ENCODE measurements at regions not wholly inside any gene's neighbourhood (a gene's known extent, or its start where the extent isn't known, plus 50 kb on each side); places are given as distances from the start of the nearest gene placed in this dataset.

GRCh38 chr7:25906003-25906402 is 246.0 kb upstream of the NFE2L3 start:
- TF ChIP-seq, protein P1, sequence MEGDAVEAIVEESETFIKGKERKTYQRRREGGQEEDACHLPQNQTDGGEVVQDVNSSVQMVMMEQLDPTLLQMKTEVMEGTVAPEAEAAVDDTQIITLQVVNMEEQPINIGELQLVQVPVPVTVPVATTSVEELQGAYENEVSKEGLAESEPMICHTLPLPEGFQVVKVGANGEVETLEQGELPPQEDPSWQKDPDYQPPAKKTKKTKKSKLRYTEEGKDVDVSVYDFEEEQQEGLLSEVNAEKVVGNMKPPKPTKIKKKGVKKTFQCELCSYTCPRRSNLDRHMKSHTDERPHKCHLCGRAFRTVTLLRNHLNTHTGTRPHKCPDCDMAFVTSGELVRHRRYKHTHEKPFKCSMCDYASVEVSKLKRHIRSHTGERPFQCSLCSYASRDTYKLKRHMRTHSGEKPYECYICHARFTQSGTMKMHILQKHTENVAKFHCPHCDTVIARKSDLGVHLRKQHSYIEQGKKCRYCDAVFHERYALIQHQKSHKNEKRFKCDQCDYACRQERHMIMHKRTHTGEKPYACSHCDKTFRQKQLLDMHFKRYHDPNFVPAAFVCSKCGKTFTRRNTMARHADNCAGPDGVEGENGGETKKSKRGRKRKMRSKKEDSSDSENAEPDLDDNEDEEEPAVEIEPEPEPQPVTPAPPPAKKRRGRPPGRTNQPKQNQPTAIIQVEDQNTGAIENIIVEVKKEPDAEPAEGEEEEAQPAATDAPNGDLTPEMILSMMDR (IDR thresholded peaks at IDR 0.05), result no peak
- TF ChIP-seq POLR2A (IDR thresholded peaks at IDR 0.05), result no peak
